Transverse colon (tissue), 4 donors: ENCODE measurements at regions not wholly inside any gene's neighbourhood (a gene's known extent, or its start where the extent isn't known, plus 50 kb on each side); places are given as distances from the start of the nearest gene placed in this dataset.

Experiments
- DNase-seq: peaks from one replicate; pipeline ENCODE4 v3.0.0-alpha.2; 2019
- H3K27ac ChIP-seq, 4 donors: fragments of 200-600 bp; sonication (generic); 2 replicates each; pipeline ENCODE4 v1.5.1; 2016 to 2018; ENCODE audit warnings: inconsistent platforms in 4 of 4
- H3K27me3 ChIP-seq: fragments of 200-600 bp; sonication (generic); 2 replicates; pipeline ENCODE4 v1.5.1; 2017; ENCODE audit warnings: inconsistent platforms
- H3K36me3 ChIP-seq, 4 donors: fragments of 200-600 bp; sonication (generic); 2 replicates each; pipeline ENCODE4 v1.5.1; 2017 to 2019; ENCODE audit warnings: inconsistent platforms in 4 of 4
- H3K4me1 ChIP-seq, 4 donors: fragments of 200-600 bp; sonication (generic); 2 replicates each; pipeline ENCODE4 v1.5.1; 2017 to 2020; ENCODE audit warnings: inconsistent platforms in 4 of 4
- H3K4me3 ChIP-seq, 4 donors: fragments of 200-600 bp; sonication (generic); 1 replicate in 1 of 4; 2 replicates in 3 of 4; pipeline versions ENCODE4 v1.5.1 to v1.6.1; 2017 to 2019; ENCODE audit warnings: inconsistent platforms in 4 of 4
- H3K9me3 ChIP-seq, 2 donors: fragments of 200-600 bp; sonication (generic); 2 replicates each; pipeline ENCODE4 v1.5.1; 2017 to 2019; ENCODE audit warnings: inconsistent platforms in 2 of 2
- EP300 ChIP-seq: sonication (generic); formaldehyde crosslinking; IDR thresholded peaks from one replicate; pipeline ENCODE4 v1.6.1; 2017; ENCODE audit warnings: antibody characterized with exemption, low read depth
- POLR2A ChIP-seq: fragments of 450-650 bp; IDR thresholded peaks from one replicate; pipeline ENCODE4 v1.6.1; 2016; ENCODE audit warnings: antibody characterized with exemption, mild to moderate bottlenecking, moderate library complexity
- POLR2AphosphoS5 ChIP-seq, 3 donors: sonication (generic); formaldehyde crosslinking; IDR thresholded peaks; one replicate each; pipeline ENCODE4 v1.6.1; 2016; ENCODE audit warnings: antibody characterized with exemption in 3 of 3
- WGBS, 2 donors: methylation state at CpG; one replicate each; pipeline ENCODE4 v1.1.5; 2018; ENCODE audit warnings: low coverage in 1 of 2; 5-methylcytosine and 5-hydroxymethylcytosine counted together
- in situ Hi-C, 4 donors: fragments of 200-750 bp; cut with MboI; loops; one replicate each; pipeline versions ENCODE4 v1.15.0 to v1.15.1; 2017; ENCODE audit warnings: low sequenced_read_pairs in 3 of 4, low pct_ligation_motif_present in 1 of 4, low pct_unique_long_range_greater_than_20kb in 1 of 4
- intact Hi-C: fragments of 100-400 bp; cut with DNase I; formaldehyde crosslinking; loops from one replicate; pipeline ENCODE4 v1.15.1; 2023; ENCODE audit warnings: low total_unique reads
- TF ChIP-seq, protein P1 (sequence below), 5 experiments: fragments of 200-600 bp in 3 of 5; fragments of 450-650 bp in 2 of 5; sonication (generic) in 3 of 5; IDR thresholded peaks; 1 replicate in 2 of 5; 2 replicates in 3 of 5; pipeline ENCODE4 v1.5.1; 2016 to 2017; ENCODE audit warnings: antibody characterized with exemption in 5 of 5, inconsistent platforms in 3 of 5, mild to moderate bottlenecking in 2 of 5, moderate library complexity in 1 of 5

DNA sequence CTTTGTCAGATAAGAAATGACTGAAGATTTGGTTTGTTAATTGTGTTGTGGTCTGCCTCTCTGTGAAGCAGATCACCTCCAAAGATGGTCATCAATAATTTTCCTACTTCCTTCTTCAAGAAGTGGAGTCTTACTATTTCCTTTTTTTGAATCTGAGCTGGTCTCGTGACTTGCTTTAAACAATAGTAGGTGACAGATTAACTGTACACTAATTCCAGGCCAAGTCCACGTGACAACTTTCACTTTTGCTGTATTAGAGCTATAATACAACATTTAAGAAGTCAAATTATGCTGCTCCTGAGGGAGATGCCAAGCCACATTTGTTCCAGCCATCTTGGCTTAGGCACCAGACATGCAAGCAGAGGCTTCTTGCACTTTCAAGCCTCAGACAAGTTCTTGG lies 393.8 kb upstream of the GRID2 start:
- Histone ChIP-seq H3K27ac (no peak overlapping the region), H3K27me3 (no peaks in the 10 kb centered on the region), H3K4me3 (no peak overlapping the region), H3K4me1 (no peaks in the 10 kb centered on the region), H3K36me3 (no peaks in the 10 kb centered on the region), H3K9me3 (no peaks in the 10 kb centered on the region)
- TF ChIP-seq POLR2AphosphoS5 (IDR thresholded peaks at IDR 0.05) = no peak
- no peak for TF ChIP-seq POLR2A
- TF ChIP-seq, protein P1, sequence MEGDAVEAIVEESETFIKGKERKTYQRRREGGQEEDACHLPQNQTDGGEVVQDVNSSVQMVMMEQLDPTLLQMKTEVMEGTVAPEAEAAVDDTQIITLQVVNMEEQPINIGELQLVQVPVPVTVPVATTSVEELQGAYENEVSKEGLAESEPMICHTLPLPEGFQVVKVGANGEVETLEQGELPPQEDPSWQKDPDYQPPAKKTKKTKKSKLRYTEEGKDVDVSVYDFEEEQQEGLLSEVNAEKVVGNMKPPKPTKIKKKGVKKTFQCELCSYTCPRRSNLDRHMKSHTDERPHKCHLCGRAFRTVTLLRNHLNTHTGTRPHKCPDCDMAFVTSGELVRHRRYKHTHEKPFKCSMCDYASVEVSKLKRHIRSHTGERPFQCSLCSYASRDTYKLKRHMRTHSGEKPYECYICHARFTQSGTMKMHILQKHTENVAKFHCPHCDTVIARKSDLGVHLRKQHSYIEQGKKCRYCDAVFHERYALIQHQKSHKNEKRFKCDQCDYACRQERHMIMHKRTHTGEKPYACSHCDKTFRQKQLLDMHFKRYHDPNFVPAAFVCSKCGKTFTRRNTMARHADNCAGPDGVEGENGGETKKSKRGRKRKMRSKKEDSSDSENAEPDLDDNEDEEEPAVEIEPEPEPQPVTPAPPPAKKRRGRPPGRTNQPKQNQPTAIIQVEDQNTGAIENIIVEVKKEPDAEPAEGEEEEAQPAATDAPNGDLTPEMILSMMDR (IDR thresholded peaks at IDR 0.05) = no peak
- no peak for TF ChIP-seq EP300
- no peak for DNase-seq
- in situ Hi-C loops = no loop called here
- intact Hi-C loops = no loop called here
- WGBS, 2 donors = 23 to 44% methylated on average over 2 of the region's 2 CpGs

GRCh38 chr4:91914176-91914804 lies 389.5 kb upstream of the GRID2 start:
- 80 to 92% methylated on average over 1 of the region's 1 CpG for WGBS, 2 donors
- DNase-seq = no peak
- TF ChIP-seq POLR2AphosphoS5 (IDR thresholded peaks at IDR 0.05) (no peak), POLR2A (no peak), EP300 (no peak)
- TF ChIP-seq, protein P1 (IDR thresholded peaks at IDR 0.05) = no peak
- intact Hi-C loops (no loop called here), in situ Hi-C loops (no loop called here)
- Histone ChIP-seq H3K27ac (no peak overlapping the region), H3K36me3 (no peaks in the 10 kb centered on the region), H3K9me3 (no peaks in the 10 kb centered on the region), H3K27me3 (no peaks in the 10 kb centered on the region), H3K4me1 (no peaks in the 10 kb centered on the region), H3K4me3 (no peak overlapping the region)

DNA sequence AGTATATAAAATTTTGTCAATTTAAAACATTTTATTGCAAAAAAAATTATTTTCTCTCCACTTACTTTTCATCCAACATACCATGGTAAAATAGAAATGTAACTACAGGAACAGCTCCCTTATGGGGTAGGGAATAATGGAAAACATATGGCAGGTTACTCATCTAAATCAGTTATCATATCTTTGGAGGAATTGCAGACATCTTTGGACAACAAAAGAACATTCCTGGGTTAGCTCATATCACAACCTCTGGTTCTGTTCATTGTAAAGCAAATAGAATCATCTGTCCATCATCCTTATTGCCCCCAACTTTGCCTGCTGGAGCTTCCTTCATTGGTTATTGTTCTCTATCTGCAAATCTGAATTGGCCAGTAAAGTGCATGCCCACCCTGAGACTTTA lies 387.5 kb upstream of the GRID2 start:
- in situ Hi-C loops (no loop called here), intact Hi-C loops (no loop called here)
- Histone ChIP-seq H3K4me1 (no peaks in the 10 kb centered on the region), H3K36me3 (no peaks in the 10 kb centered on the region), H3K27ac (no peak overlapping the region), H3K4me3 (no peak overlapping the region), H3K27me3 (no peaks in the 10 kb centered on the region), H3K9me3 (no peaks in the 10 kb centered on the region)
- TF ChIP-seq EP300 (no peak), POLR2A (no peak), POLR2AphosphoS5 (IDR thresholded peaks at IDR 0.05) (no peak)
- TF ChIP-seq, protein P1 (IDR thresholded peaks at IDR 0.05) = no peak
- DNase-seq = no peak

DNA sequence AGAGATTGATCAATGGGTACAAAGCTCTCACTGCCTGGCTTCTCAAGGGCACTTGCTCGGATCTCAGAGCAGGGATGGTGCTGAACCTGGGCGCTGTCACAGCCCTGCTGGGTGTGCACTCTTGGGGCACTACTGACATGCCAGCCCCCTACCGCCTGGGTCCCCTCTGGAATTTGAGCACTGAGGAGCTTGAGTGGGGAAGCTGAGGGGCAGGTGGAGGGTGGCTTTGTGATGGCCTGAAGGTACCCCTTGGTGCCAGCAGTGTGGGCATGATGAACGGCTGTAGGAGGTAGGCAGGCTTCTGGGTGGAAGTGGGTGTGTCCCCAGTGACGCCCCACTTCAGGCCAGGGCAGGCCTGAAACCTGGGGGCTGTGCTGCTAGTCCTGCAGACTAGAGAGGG lies 379.1 kb upstream of the GRID2 start:
- in situ Hi-C loops = no loop called here
- Histone ChIP-seq H3K4me1 (no peaks in the 10 kb centered on the region), H3K9me3 (no peaks in the 10 kb centered on the region), H3K36me3 (no peaks in the 10 kb centered on the region), H3K4me3 (no peak overlapping the region), H3K27me3 (no peaks in the 10 kb centered on the region), H3K27ac (no peak overlapping the region)
- WGBS, 2 donors = 90% methylated on average over 5 of the region's 5 CpGs; no CpG with 5 or more reads in 1 of the 2 donors
- no peak for DNase-seq
- no peak for TF ChIP-seq POLR2AphosphoS5 (IDR thresholded peaks at IDR 0.05)
- TF ChIP-seq EP300 = no peak
- TF ChIP-seq, protein P1 (IDR thresholded peaks at IDR 0.05) = no peak
- TF ChIP-seq POLR2A = no peak
- intact Hi-C loops = no loop called here
